ENCODE measurements at regions not wholly inside any gene's neighbourhood (a gene's known extent, or its start where the extent isn't known, plus 50 kb on each side); places are given as distances from the start of the nearest gene placed in this dataset.

DNA sequence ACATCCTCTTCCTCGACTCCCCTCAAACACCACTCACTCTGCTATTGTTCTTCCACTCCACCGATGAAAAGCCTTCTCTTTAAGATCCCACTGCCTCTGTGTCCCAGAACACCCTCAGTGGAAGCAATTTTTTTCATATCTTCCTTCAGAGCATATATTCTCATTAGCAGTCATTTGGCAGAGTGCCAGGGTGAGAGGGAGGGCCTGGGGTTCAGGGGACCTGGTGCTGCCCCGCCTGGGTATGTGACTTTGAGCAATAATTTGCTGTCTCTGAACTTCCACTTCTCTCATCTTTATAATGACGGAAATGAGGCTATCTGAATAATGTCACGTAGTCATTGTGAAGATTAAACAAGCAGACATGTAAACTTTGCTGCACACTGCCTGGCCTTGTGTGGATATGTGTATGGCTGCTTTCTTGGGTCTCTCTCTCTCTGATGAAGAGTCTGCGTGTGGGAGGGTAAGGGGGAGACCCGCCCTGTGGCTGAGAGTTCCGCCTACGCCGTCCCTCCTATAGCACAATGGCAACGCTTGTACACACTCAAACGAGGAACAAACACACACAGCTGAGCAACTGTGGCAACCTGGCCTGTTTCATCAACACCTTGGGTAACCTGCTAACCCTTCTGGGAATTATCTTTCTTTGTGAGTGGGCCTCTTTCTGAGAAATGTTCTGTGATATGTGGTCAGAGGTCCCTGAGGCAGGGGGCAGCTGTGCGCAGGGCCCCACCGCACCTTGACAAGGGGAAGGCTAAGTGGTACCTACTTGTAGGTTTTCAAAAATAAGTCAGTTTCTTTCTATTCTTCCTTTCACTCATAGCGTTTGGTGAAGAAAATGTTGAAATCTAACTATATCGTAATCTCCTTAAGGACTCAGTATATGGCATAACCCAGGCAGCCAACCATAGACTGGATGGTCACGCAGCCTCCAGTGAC, 369.8 kb downstream of the SV2B start:
- no peak overlapping the region for H3K27ac ChIP-seq (ENCODE audit: low read depth in 2 of 2, low read length in 1 of 2)
- H3K9ac ChIP-seq = no peak overlapping the region
- 83% methylated on average over 17 of the region's 17 CpGs for WGBS (ENCODE audit: low lambda C conversion rate)
- TF ChIP-seq NFIC (IDR thresholded peaks at IDR 0.05; ENCODE audit: borderline replicate concordance) (peak; percentile 37; the same call in 1 of the 2 replicates), EZH2phosphoT487 (IDR thresholded peaks at IDR 0.05; ENCODE audit: borderline replicate concordance, low read depth) (no peak), ELF1 (IDR thresholded peaks at IDR 0.05) (no peak), RCOR1 (IDR thresholded peaks at IDR 0.05; ENCODE audit: low read length) (no peak), EP300 (IDR thresholded peaks at IDR 0.05; ENCODE audit: borderline replicate concordance in 1 of 2, low read depth in 1 of 2, low read length in 1 of 2) (no peak), MXI1 (IDR thresholded peaks at IDR 0.05; ENCODE audit: low read depth, low read length) (no peak), USF2 (IDR thresholded peaks at IDR 0.05; ENCODE audit: borderline replicate concordance, low read depth, low read length) (no peak)
- TF ChIP-seq, protein P1, sequence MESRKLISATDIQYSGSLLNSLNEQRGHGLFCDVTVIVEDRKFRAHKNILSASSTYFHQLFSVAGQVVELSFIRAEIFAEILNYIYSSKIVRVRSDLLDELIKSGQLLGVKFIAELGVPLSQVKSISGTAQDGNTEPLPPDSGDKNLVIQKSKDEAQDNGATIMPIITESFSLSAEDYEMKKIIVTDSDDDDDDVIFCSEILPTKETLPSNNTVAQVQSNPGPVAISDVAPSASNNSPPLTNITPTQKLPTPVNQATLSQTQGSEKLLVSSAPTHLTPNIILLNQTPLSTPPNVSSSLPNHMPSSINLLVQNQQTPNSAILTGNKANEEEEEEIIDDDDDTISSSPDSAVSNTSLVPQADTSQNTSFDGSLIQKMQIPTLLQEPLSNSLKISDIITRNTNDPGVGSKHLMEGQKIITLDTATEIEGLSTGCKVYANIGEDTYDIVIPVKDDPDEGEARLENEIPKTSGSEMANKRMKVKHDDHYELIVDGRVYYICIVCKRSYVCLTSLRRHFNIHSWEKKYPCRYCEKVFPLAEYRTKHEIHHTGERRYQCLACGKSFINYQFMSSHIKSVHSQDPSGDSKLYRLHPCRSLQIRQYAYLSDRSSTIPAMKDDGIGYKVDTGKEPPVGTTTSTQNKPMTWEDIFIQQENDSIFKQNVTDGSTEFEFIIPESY (IDR thresholded peaks at IDR 0.05; ENCODE audit: borderline replicate concordance, low read depth) = no peak
- no peaks in the 10 kb centered on the region for H3F3A ChIP-seq (replicated peaks; ENCODE audit: insufficient read depth)
- DNase-seq = peak; percentile 14
- H2AFZ ChIP-seq (ENCODE audit: low read depth) = no peak overlapping the region
- ChIA-PET POLR2A (no interaction called here), CTCF (interaction anchor here (1.2 kb wide), 1 partner anchor 168 kb away, joined by 4 read pairs; no protein-coding TSS in a partner anchor)
- H3K9me3 ChIP-seq = no peaks in the 10 kb centered on the region
- H3K9me2 ChIP-seq = no peaks in the 10 kb centered on the region
- no peaks in the 10 kb centered on the region for H3K36me3 ChIP-seq (replicated peaks in 1 of 2; ENCODE audit: control insufficient read depth in 1 of 2, insufficient read depth in 2 of 2, low read length in 1 of 2)
- no peak overlapping the region for H3K4me3 ChIP-seq (ENCODE audit: low read depth in 2 of 2, low read length in 1 of 2)
- no peaks in the 10 kb centered on the region for H4K20me1 ChIP-seq (ENCODE audit: insufficient read depth)
- no peaks in the 10 kb centered on the region for H3K27me3 ChIP-seq (ENCODE audit: insufficient read depth)
- H3K79me2 ChIP-seq (ENCODE audit: insufficient read depth) = no peaks in the 10 kb centered on the region
- peaks cover 0 to 6% of the 10 kb centered on the region in 2 experiments; a peak in 1 of 4 replicates for H3K4me1 ChIP-seq (ENCODE audit: control insufficient read depth in 1 of 2, insufficient read depth in 2 of 2, low read depth in 1 of 2, low read length in 1 of 2)
- no peak overlapping the region for H3K4me2 ChIP-seq

- no peaks in the 10 kb centered on the region; the same call in 1 of the 2 replicates for H3K9me2 ChIP-seq
- H3K4me1 ChIP-seq (ENCODE audit: control insufficient read depth in 1 of 2, insufficient read depth in 2 of 2, low read depth in 1 of 2, low read length in 1 of 2) = peaks cover 0 to 6% of the 10 kb centered on the region in 2 experiments; a peak in 1 of 4 replicates
- H3F3A ChIP-seq (replicated peaks; ENCODE audit: insufficient read depth) = no peaks in the 10 kb centered on the region
- DNase-seq = no peak
- no peak overlapping the region for H3K9ac ChIP-seq
- no peak overlapping the region for H3K27ac ChIP-seq (ENCODE audit: low read depth in 2 of 2, low read length in 1 of 2)
- ChIA-PET POLR2A (no interaction called here), CTCF (interaction anchor here (0.7 kb wide), 1 partner anchor 626 kb away, joined by 3 read pairs; no protein-coding TSS in a partner anchor)
- no peaks in the 10 kb centered on the region for H4K20me1 ChIP-seq (ENCODE audit: insufficient read depth)
- no peaks in the 10 kb centered on the region for H3K79me2 ChIP-seq (ENCODE audit: insufficient read depth)
- WGBS (ENCODE audit: low lambda C conversion rate) = 48% methylated on average over 6 of the region's 6 CpGs
- no peak overlapping the region for H3K4me2 ChIP-seq
- no peak overlapping the region for H2AFZ ChIP-seq (ENCODE audit: low read depth)
- no peak overlapping the region for H3K4me3 ChIP-seq (ENCODE audit: low read depth in 2 of 2, low read length in 1 of 2)
- no peaks in the 10 kb centered on the region for H3K36me3 ChIP-seq (replicated peaks in 1 of 2; ENCODE audit: control insufficient read depth in 1 of 2, insufficient read depth in 2 of 2, low read length in 1 of 2)
- peak; percentile 34; the same call in 1 of the 2 replicates for TF ChIP-seq FOSL2 (IDR thresholded peaks at IDR 0.05; ENCODE audit: borderline replicate concordance, low read depth)
- TF ChIP-seq JUND (IDR thresholded peaks at IDR 0.05) = peak; percentile 30; the same call in 1 of the 2 replicates
- no peak for TF ChIP-seq USF2 (IDR thresholded peaks at IDR 0.05; ENCODE audit: borderline replicate concordance, low read depth, low read length)
- TF ChIP-seq TAF1 (IDR thresholded peaks at IDR 0.05; ENCODE audit: borderline replicate concordance, low read depth, low read length) = no peak
- TF ChIP-seq, protein P2, sequence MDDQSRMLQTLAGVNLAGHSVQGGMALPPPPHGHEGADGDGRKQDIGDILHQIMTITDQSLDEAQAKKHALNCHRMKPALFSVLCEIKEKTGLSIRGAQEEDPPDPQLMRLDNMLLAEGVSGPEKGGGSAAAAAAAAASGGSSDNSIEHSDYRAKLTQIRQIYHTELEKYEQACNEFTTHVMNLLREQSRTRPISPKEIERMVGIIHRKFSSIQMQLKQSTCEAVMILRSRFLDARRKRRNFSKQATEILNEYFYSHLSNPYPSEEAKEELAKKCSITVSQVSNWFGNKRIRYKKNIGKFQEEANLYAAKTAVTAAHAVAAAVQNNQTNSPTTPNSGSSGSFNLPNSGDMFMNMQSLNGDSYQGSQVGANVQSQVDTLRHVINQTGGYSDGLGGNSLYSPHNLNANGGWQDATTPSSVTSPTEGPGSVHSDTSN (IDR thresholded peaks at IDR 0.05) = peak; percentile 62; the same call in 1 of the 2 replicates
- TF ChIP-seq NFIC (IDR thresholded peaks at IDR 0.05; ENCODE audit: borderline replicate concordance) = peak; percentile 69
- TF ChIP-seq TCF12 (IDR thresholded peaks at IDR 0.05) = peak; percentile 45; the same call in 1 of the 2 replicates
- peak in 1 of 2 experiments; percentile 56; a peak in 1 of 4 replicates for TF ChIP-seq EP300 (IDR thresholded peaks at IDR 0.05; ENCODE audit: borderline replicate concordance in 1 of 2, low read depth in 1 of 2, low read length in 1 of 2)
- H3K27me3 ChIP-seq (ENCODE audit: insufficient read depth) = no peaks in the 10 kb centered on the region
- no peaks in the 10 kb centered on the region for H3K9me3 ChIP-seq
These were observed 371.4 kb downstream of the SV2B start for GRCh38 chr15:91471468-91471867.
